ENCODE measurements at regions not wholly inside any gene's neighbourhood (a gene's known extent, or its start where the extent isn't known, plus 50 kb on each side); places are given as distances from the start of the nearest gene placed in this dataset.

DNA sequence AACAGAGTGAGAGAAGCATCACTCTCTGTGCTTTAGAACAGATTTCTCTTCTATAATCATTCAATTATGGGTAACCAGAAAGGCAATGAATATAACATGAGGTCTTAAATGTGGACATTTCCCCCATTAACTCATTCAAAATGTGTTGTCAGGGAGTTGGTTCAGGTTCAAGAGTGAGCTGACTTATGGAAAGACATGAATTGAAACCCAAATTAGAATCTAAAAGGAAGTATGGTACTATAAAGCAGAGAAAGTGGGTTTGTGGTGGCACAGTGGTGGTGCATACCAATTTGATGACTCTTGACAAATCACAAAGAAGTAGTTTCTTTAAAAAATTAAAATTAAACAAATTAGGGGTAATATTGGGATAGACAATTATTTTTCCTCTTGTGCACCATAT, 114.6 kb upstream of the MEOX2 start:
- no peak for DNase-seq
- Histone ChIP-seq H3K4me3 (no peak overlapping the region), H3K36me3 (no peaks in the 10 kb centered on the region), H3K27me3 (no peaks in the 10 kb centered on the region), H3K4me1 (no peaks in the 10 kb centered on the region), H3K9me3 (no peaks in the 10 kb centered on the region), H3K27ac (no peak overlapping the region)
- TF ChIP-seq, protein P1, sequence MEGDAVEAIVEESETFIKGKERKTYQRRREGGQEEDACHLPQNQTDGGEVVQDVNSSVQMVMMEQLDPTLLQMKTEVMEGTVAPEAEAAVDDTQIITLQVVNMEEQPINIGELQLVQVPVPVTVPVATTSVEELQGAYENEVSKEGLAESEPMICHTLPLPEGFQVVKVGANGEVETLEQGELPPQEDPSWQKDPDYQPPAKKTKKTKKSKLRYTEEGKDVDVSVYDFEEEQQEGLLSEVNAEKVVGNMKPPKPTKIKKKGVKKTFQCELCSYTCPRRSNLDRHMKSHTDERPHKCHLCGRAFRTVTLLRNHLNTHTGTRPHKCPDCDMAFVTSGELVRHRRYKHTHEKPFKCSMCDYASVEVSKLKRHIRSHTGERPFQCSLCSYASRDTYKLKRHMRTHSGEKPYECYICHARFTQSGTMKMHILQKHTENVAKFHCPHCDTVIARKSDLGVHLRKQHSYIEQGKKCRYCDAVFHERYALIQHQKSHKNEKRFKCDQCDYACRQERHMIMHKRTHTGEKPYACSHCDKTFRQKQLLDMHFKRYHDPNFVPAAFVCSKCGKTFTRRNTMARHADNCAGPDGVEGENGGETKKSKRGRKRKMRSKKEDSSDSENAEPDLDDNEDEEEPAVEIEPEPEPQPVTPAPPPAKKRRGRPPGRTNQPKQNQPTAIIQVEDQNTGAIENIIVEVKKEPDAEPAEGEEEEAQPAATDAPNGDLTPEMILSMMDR (IDR thresholded peaks at IDR 0.05): no peak
- TF ChIP-seq EP300 (IDR thresholded peaks at IDR 0.05) (no peak), POLR2A (IDR thresholded peaks at IDR 0.05) (no peak), POLR2AphosphoS5 (IDR thresholded peaks at IDR 0.05) (no peak)
- intact Hi-C loops (cut with DNase I; ENCODE audit: low total_unique reads): no loop called here

DNA sequence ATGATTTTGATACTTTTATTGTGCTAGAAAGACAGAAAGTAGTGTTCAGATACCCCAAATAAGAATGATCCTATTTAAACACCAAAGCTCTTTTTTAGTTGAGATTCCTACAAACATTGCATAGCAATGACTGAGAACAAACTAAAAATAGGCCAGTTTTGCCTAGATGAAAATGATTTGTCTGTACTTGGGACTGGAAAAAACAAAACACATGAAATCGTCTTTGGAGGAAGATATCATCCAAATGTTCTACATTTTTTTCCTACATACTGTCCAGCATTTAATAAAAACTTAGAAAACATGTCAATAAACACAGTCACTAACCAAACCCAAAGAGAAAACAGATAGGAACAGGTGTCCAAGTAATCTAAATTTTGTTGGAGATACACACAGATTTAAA, 111.6 kb upstream of the MEOX2 start:
- no peak overlapping the region for H3K27ac ChIP-seq
- no peaks in the 10 kb centered on the region for H3K27me3 ChIP-seq
- no peaks in the 10 kb centered on the region for H3K9me3 ChIP-seq
- TF ChIP-seq EP300 (IDR thresholded peaks at IDR 0.05) (no peak), POLR2AphosphoS5 (IDR thresholded peaks at IDR 0.05) (no peak), POLR2A (IDR thresholded peaks at IDR 0.05) (no peak)
- TF ChIP-seq, protein P1 (IDR thresholded peaks at IDR 0.05): no peak
- no peaks in the 10 kb centered on the region for H3K4me1 ChIP-seq
- intact Hi-C loops (cut with DNase I; ENCODE audit: low total_unique reads): no loop called here
- DNase-seq: no peak
- WGBS, 5 donors: 22 to 36% (median 28%) methylated on average over 1 of the region's 1 CpG
- H3K4me3 ChIP-seq: no peak overlapping the region
- no peaks in the 10 kb centered on the region for H3K36me3 ChIP-seq

DNA sequence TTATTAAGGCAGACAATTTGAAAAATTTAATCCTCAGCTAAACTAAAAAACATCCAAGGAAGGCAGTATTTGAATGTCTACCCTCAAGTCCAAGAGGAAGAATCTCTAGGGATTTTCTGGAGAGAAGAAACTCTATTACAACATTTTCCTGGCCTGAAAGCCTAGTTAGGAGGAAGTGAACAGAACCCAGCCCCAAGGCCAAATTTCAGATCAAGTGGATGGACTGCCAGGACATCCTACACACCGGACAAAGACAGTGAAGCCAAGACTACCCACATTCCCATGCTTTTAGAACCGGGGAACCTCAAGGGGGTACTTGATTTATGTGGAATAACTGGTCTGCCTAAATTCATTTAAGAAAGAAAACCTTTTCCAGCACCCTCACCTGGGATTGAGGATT, 108.9 kb upstream of the MEOX2 start:
- Histone ChIP-seq H3K4me3 (no peak overlapping the region), H3K27me3 (no peaks in the 10 kb centered on the region), H3K9me3 (no peaks in the 10 kb centered on the region), H3K36me3 (no peaks in the 10 kb centered on the region), H3K27ac (no peak overlapping the region), H3K4me1 (no peaks in the 10 kb centered on the region)
- intact Hi-C loops (cut with DNase I; ENCODE audit: low total_unique reads): no loop called here
- 47 to 79% (median 72%) methylated on average over 2 of the region's 2 CpGs for WGBS, 5 donors
- TF ChIP-seq EP300 (IDR thresholded peaks at IDR 0.05): no peak
- TF ChIP-seq POLR2A (IDR thresholded peaks at IDR 0.05): no peak
- no peak for TF ChIP-seq POLR2AphosphoS5 (IDR thresholded peaks at IDR 0.05)
- TF ChIP-seq, protein P1 (IDR thresholded peaks at IDR 0.05): no peak
- DNase-seq: peak in 1 of 2 donors; percentile 22

DNA sequence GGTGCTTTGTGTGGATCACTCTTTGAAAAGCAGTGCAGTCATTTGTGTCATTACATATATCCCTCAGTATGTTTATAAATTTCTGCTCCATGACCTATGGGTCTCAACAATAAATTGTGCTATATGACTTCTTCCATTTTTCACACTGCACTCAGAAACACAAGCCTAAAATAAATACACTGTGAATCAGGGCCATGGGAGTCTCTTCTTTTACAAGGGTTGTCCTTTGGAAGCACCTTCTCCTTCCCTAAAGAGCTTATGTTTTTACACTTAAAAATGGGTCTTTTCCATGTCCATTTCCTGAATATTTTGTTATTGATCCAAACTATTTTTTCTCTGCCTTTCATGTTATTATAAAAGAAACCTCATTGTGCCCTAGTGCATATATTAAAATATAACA, 108.3 kb upstream of the MEOX2 start:
- intact Hi-C loops (cut with DNase I; ENCODE audit: low total_unique reads): no loop called here
- no peaks in the 10 kb centered on the region for H3K36me3 ChIP-seq
- no peaks in the 10 kb centered on the region for H3K9me3 ChIP-seq
- TF ChIP-seq, protein P1 (IDR thresholded peaks at IDR 0.05): no peak
- TF ChIP-seq POLR2AphosphoS5 (IDR thresholded peaks at IDR 0.05): no peak
- H3K4me1 ChIP-seq: no peaks in the 10 kb centered on the region
- no peak for DNase-seq
- no peak overlapping the region for H3K4me3 ChIP-seq
- H3K27me3 ChIP-seq: no peaks in the 10 kb centered on the region
- no peak overlapping the region for H3K27ac ChIP-seq

DNA sequence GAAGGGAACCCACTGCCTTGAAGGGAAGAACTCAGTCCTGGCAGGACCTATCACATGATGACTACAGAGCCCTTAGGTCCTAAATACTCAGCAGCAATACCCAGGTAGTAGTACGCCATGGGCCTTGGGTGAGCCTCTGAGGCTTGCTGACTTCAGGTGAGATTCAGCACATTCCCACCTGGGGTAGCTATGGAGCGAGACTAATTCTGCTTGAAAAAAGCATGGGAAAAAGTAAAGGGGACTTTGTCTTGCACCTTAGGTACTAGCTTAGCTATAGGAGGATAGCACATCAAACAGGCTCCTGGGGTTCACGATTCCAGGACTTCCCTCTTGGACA, 98.2 kb upstream of the MEOX2 start:
- no peak for TF ChIP-seq POLR2A (IDR thresholded peaks at IDR 0.05)
- TF ChIP-seq, protein P1 (IDR thresholded peaks at IDR 0.05): no peak
- TF ChIP-seq POLR2AphosphoS5 (IDR thresholded peaks at IDR 0.05): no peak
- TF ChIP-seq EP300 (IDR thresholded peaks at IDR 0.05): no peak
- no peak for DNase-seq
- intact Hi-C loops (cut with DNase I; ENCODE audit: low total_unique reads): loop anchor here (10.0 kb wide), 1 partner anchor 60 kb away; no protein-coding TSS in a partner anchor
- H3K4me3 ChIP-seq: no peak overlapping the region
- H3K36me3 ChIP-seq: no peaks in the 10 kb centered on the region
- H3K27me3 ChIP-seq: no peaks in the 10 kb centered on the region
- WGBS, 5 donors: 80 to 90% (median 86%) methylated on average over 3 of the region's 3 CpGs
- no peak overlapping the region for H3K27ac ChIP-seq
- H3K9me3 ChIP-seq: no peaks in the 10 kb centered on the region
- no peaks in the 10 kb centered on the region for H3K4me1 ChIP-seq
